ENCODE measurements at regions not wholly inside any gene's neighbourhood (a gene's known extent, or its start where the extent isn't known, plus 50 kb on each side); places are given as distances from the start of the nearest gene placed in this dataset.

GRCh38 chr2:60621688-60622429 is 68.4 kb upstream of the BCL11A start:
- 91% methylated on average over 7 of the region's 7 CpGs; no CpG with 5 or more reads in 1 of the 2 experiments for WGBS, 2 experiments (ENCODE audit: insufficient coverage in 1 of 2, insufficient read length in 1 of 2)
- H3K27ac Mint-ChIP-seq: no peak overlapping the region
- no peaks in the 10 kb centered on the region for H3K9me3 Mint-ChIP-seq
- Histone ChIP-seq H3K4me3 (ENCODE audit: low read length) (no peak overlapping the region), H3K27me3 (ENCODE audit: control insufficient read depth, insufficient read depth, low read length, poor library complexity, severe bottlenecking) (peaks cover 28% of the 10 kb centered on the region), H3K4me1 (ENCODE audit: control insufficient read depth, insufficient read depth, low read length) (no peaks in the 10 kb centered on the region), H3K27ac (ENCODE audit: low read depth, low read length) (no peak overlapping the region), H3K36me3 (ENCODE audit: control insufficient read depth, insufficient read depth, low read length) (no peaks in the 10 kb centered on the region), H3K9me3 (ENCODE audit: control insufficient read depth, low read length) (no peaks in the 10 kb centered on the region), H3K9ac (ENCODE audit: extremely low read depth, low read length, poor library complexity, severe bottlenecking) (no peak overlapping the region)
- H3K4me1 Mint-ChIP-seq: no peaks in the 10 kb centered on the region
- no peak for TF ChIP-seq CTCF (conservative IDR thresholded peaks at IDR 0.05)
- no peak for DNase-seq
- H3K27me3 Mint-ChIP-seq (ENCODE audit: insufficient read depth): peaks cover 28% of the 10 kb centered on the region
- no peaks in the 10 kb centered on the region for H3K36me3 Mint-ChIP-seq (ENCODE audit: low read depth)
- no peak overlapping the region for H3K4me3 Mint-ChIP-seq

DNA sequence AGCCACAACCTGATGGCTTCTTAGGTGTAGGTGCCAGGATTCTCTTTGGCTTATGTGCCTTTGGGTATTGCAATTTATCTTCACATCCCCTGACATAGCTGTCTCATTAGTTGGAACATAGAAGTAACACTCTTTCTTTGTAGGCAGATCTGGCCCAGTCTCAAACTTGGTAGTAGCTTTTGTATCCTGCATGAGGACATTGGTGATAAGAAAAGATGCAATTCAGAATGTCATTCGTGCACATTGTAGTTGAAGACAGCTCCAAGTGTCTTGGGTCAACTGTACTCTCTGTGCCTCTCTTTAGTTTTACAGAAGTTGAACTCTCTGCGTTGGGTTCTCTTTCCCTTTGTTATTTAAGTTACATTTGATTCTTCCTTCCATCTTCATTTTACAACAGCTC is 69.6 kb upstream of the BCL11A start:
- H3K36me3 Mint-ChIP-seq (ENCODE audit: low read depth): no peaks in the 10 kb centered on the region

GRCh38 chr2:60627412-60627811 is 74.0 kb upstream of the BCL11A start:
- Mint-ChIP-seq H3K27ac (no peak overlapping the region), H3K36me3 (ENCODE audit: low read depth) (no peaks in the 10 kb centered on the region), H3K27me3 (ENCODE audit: insufficient read depth) (peaks cover 67% of the 10 kb centered on the region), H3K4me1 (peaks cover 6% of the 10 kb centered on the region), H3K9me3 (no peaks in the 10 kb centered on the region), H3K4me3 (no peak overlapping the region)
- Histone ChIP-seq H3K27me3 (ENCODE audit: control insufficient read depth, insufficient read depth, low read length, poor library complexity, severe bottlenecking) (peaks cover 68% of the 10 kb centered on the region), H3K36me3 (ENCODE audit: control insufficient read depth, insufficient read depth, low read length) (no peaks in the 10 kb centered on the region), H3K4me3 (ENCODE audit: low read length) (no peak overlapping the region), H3K4me1 (ENCODE audit: control insufficient read depth, insufficient read depth, low read length) (no peaks in the 10 kb centered on the region), H3K9me3 (ENCODE audit: control insufficient read depth, low read length) (no peaks in the 10 kb centered on the region), H3K27ac (ENCODE audit: low read depth, low read length) (no peak overlapping the region), H3K9ac (ENCODE audit: extremely low read depth, low read length, poor library complexity, severe bottlenecking) (no peak overlapping the region)
- WGBS, 2 experiments (ENCODE audit: insufficient coverage in 1 of 2, insufficient read length in 1 of 2): 67 to 87% methylated on average over 2 to 3 of the region's 3 CpGs
- no peak for TF ChIP-seq CTCF (conservative IDR thresholded peaks at IDR 0.05)
- DNase-seq: no peak

More for the DNA sequence above, 69.6 kb upstream of the BCL11A start:
- no peaks in the 10 kb centered on the region for H3K9me3 ChIP-seq (ENCODE audit: control insufficient read depth, low read length)
- no peak for TF ChIP-seq CTCF (conservative IDR thresholded peaks at IDR 0.05)
- no peaks in the 10 kb centered on the region for H3K4me1 ChIP-seq (ENCODE audit: control insufficient read depth, insufficient read depth, low read length)
- Mint-ChIP-seq H3K9me3 (no peaks in the 10 kb centered on the region), H3K4me3 (no peak overlapping the region), H3K27me3 (ENCODE audit: insufficient read depth) (peaks cover 38% of the 10 kb centered on the region), H3K4me1 (no peaks in the 10 kb centered on the region), H3K27ac (no peak overlapping the region)
- H3K36me3 ChIP-seq (ENCODE audit: control insufficient read depth, insufficient read depth, low read length): no peaks in the 10 kb centered on the region
- peaks cover 39% of the 10 kb centered on the region for H3K27me3 ChIP-seq (ENCODE audit: control insufficient read depth, insufficient read depth, low read length, poor library complexity, severe bottlenecking)
- no peak for DNase-seq
- H3K9ac ChIP-seq (ENCODE audit: extremely low read depth, low read length, poor library complexity, severe bottlenecking): no peak overlapping the region
- no peak overlapping the region for H3K27ac ChIP-seq (ENCODE audit: low read depth, low read length)
- 82 to 92% methylated on average over 2 of the region's 2 CpGs for WGBS, 2 experiments (ENCODE audit: insufficient coverage in 1 of 2, insufficient read length in 1 of 2)
- H3K4me3 ChIP-seq (ENCODE audit: low read length): no peak overlapping the region
